ENCODE measurements at regions not wholly inside any gene's neighbourhood (a gene's known extent, or its start where the extent isn't known, plus 50 kb on each side); places are given as distances from the start of the nearest gene placed in this dataset.

DNA sequence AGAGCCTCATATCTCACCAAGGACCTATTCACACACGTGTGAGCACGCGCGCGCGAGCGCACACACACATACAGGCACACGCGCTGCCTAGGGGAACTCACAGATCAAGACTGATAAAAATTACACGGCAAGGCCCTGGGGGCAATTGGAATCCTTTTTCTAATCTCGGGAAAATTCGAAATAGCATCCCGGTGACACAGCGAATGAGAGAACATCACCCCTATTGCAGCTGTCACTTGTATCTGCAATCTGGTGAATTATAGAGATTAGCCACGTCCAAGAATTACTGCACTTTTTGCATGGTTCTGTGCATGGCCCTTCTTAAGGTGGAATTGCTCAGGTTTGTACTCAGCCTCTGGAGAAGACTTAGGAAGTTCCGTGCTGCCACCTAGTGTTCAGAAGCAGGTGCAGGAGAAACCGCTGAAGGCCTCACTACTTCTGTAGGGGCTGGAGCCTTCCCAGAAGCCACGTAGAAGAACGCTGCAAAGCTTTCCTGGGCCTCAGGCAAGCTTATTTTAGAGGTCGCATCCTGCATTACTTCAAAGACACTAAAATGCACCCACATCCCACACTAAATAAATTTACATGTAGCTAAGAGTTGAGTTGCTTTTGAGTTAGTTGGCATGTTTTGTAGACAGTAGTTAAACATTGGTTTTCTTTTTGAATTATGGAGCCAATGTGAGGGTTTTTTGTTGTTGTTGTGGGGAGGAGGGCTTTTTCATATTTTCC, 229.2 kb upstream of the CAMK1G start:
- Histone ChIP-seq H3K9me3 (no peaks in the 10 kb centered on the region), H3K4me1 (peaks cover 38% of the 10 kb centered on the region), H3K36me3 (ENCODE audit: control insufficient read depth, insufficient read depth, low read length) (no peaks in the 10 kb centered on the region), H3K27me3 (replicated peaks; ENCODE audit: control insufficient read depth, insufficient read depth, low read length) (no peaks in the 10 kb centered on the region), H3K4me3 (ENCODE audit: low read depth, low read length) (no peak overlapping the region)
- no TSS peak for BruUV-seq (replicated peaks)
- H3K9me3 Mint-ChIP-seq (ENCODE audit: unreplicated experiment): no peaks in the 10 kb centered on the region
- no peaks in the 10 kb centered on the region for H3K36me3 Mint-ChIP-seq (ENCODE audit: insufficient read depth, unreplicated experiment)
- H3K4me3 Mint-ChIP-seq (ENCODE audit: unreplicated experiment): no peak overlapping the region
- DNase-seq: peak; percentile 80 to 84
- CTCF ChIA-PET: interaction anchor here (0.9 to 2.4 kb wide), 5 partner anchors 9 to 212 kb away, joined by 3 to 5 read pairs (median 4); no protein-coding TSS in a partner anchor
- TF ChIP-seq, protein P1, sequence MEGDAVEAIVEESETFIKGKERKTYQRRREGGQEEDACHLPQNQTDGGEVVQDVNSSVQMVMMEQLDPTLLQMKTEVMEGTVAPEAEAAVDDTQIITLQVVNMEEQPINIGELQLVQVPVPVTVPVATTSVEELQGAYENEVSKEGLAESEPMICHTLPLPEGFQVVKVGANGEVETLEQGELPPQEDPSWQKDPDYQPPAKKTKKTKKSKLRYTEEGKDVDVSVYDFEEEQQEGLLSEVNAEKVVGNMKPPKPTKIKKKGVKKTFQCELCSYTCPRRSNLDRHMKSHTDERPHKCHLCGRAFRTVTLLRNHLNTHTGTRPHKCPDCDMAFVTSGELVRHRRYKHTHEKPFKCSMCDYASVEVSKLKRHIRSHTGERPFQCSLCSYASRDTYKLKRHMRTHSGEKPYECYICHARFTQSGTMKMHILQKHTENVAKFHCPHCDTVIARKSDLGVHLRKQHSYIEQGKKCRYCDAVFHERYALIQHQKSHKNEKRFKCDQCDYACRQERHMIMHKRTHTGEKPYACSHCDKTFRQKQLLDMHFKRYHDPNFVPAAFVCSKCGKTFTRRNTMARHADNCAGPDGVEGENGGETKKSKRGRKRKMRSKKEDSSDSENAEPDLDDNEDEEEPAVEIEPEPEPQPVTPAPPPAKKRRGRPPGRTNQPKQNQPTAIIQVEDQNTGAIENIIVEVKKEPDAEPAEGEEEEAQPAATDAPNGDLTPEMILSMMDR (IDR thresholded peaks at IDR 0.05; ENCODE audit: insufficient read depth in 1 of 2, low read depth in 1 of 2, low read length in 1 of 2, severe bottlenecking in 1 of 2, unreplicated experiment in 1 of 2): peak; percentile 82 to 90
- H3K27ac Mint-ChIP-seq (ENCODE audit: unreplicated experiment): no peak overlapping the region
- intact Hi-C loops (cut with micrococcal nuclease; ENCODE audit: unreplicated experiment): loop anchor here (1.0 to 10.0 kb wide), 8 partner anchors 43 to 699 kb away; no protein-coding TSS in a partner anchor
- peaks cover 23% of the 10 kb centered on the region for H3K4me1 Mint-ChIP-seq (ENCODE audit: low read depth, unreplicated experiment)
- H3K27me3 Mint-ChIP-seq (ENCODE audit: insufficient read depth, unreplicated experiment): no peaks in the 10 kb centered on the region
- POLR2A ChIA-PET: no interaction called here

DNA sequence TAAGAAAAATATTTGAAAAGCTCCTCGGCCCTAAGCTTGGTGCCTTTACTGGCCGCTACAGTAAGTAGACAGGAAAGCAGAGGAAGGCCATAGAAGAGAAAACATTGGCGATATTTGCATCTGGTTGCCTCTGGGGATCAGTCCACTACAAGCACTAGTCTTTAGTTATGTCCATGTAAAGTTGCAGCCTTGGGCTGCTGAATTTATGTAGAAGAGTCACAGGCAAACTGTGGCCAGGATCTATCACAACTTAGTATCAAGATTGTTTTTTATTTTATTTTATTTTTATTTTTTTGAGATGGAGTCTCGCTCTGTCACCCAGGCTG, 228.7 kb upstream of the CAMK1G start:
- intact Hi-C loops (cut with micrococcal nuclease; ENCODE audit: unreplicated experiment): loop anchor here (1.0 to 10.0 kb wide), 8 partner anchors 42 to 700 kb away; no protein-coding TSS in a partner anchor
- Histone ChIP-seq H3K4me1 (peaks cover 32% of the 10 kb centered on the region), H3K9me3 (no peaks in the 10 kb centered on the region), H3K27me3 (replicated peaks; ENCODE audit: control insufficient read depth, insufficient read depth, low read length) (no peaks in the 10 kb centered on the region), H3K4me3 (ENCODE audit: low read depth, low read length) (no peak overlapping the region), H3K36me3 (ENCODE audit: control insufficient read depth, insufficient read depth, low read length) (no peaks in the 10 kb centered on the region)
- TF ChIP-seq, protein P1 (IDR thresholded peaks at IDR 0.05; ENCODE audit: insufficient read depth in 1 of 2, low read depth in 1 of 2, low read length in 1 of 2, severe bottlenecking in 1 of 2, unreplicated experiment in 1 of 2): no peak
- Mint-ChIP-seq H3K4me3 (ENCODE audit: unreplicated experiment) (no peak overlapping the region), H3K9me3 (ENCODE audit: unreplicated experiment) (no peaks in the 10 kb centered on the region), H3K27me3 (ENCODE audit: insufficient read depth, unreplicated experiment) (no peaks in the 10 kb centered on the region), H3K27ac (ENCODE audit: unreplicated experiment) (no peak overlapping the region), H3K36me3 (ENCODE audit: insufficient read depth, unreplicated experiment) (no peaks in the 10 kb centered on the region), H3K4me1 (ENCODE audit: low read depth, unreplicated experiment) (peaks cover 21% of the 10 kb centered on the region)
- ChIA-PET POLR2A (no interaction called here), CTCF (interaction anchor here (0.9 to 2.4 kb wide), 5 partner anchors 8 to 211 kb away, joined by 3 to 5 read pairs (median 4); no protein-coding TSS in a partner anchor)
- no TSS peak for BruUV-seq (replicated peaks)
- no peak for DNase-seq

DNA sequence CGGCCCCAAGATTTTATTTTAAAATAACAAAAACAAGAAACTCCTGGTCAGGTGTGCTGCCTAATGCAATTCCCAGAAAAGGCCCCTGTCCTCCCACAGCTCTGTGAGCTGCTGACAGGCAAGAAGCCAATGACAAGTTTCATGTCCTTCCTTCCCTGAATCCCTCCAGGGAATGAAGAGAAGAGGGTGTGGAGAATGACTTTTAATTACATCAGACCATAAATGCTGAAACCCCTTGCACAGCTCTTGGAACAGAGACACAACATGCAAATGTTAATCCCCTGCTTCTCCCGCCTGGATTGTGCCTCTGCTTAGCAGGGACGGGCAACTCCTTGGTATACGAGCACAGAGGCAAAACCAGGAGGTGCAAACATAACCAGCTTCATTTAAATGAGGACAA, 228.1 kb upstream of the CAMK1G start:
- Histone ChIP-seq H3K27me3 (replicated peaks; ENCODE audit: control insufficient read depth, insufficient read depth, low read length) (no peaks in the 10 kb centered on the region), H3K36me3 (ENCODE audit: control insufficient read depth, insufficient read depth, low read length) (no peaks in the 10 kb centered on the region), H3K4me1 (peaks cover 29% of the 10 kb centered on the region), H3K4me3 (ENCODE audit: low read depth, low read length) (no peak overlapping the region), H3K9me3 (no peaks in the 10 kb centered on the region)
- ChIA-PET POLR2A (no interaction called here), CTCF (interaction anchor here (1.2 kb wide), 1 partner anchor 211 kb away, joined by 3 read pairs; no protein-coding TSS in a partner anchor)
- no peak for DNase-seq
- peaks cover 18% of the 10 kb centered on the region for H3K4me1 Mint-ChIP-seq (ENCODE audit: low read depth, unreplicated experiment)
- no peaks in the 10 kb centered on the region for H3K36me3 Mint-ChIP-seq (ENCODE audit: insufficient read depth, unreplicated experiment)
- H3K4me3 Mint-ChIP-seq (ENCODE audit: unreplicated experiment): no peak overlapping the region
- TF ChIP-seq, protein P1 (IDR thresholded peaks at IDR 0.05; ENCODE audit: insufficient read depth in 1 of 2, low read depth in 1 of 2, low read length in 1 of 2, severe bottlenecking in 1 of 2, unreplicated experiment in 1 of 2): no peak
- no peaks in the 10 kb centered on the region for H3K27me3 Mint-ChIP-seq (ENCODE audit: insufficient read depth, unreplicated experiment)
- intact Hi-C loops (cut with micrococcal nuclease; ENCODE audit: unreplicated experiment): loop anchor here (10.0 kb wide), 3 partner anchors 139 to 701 kb away; no protein-coding TSS in a partner anchor
- H3K27ac Mint-ChIP-seq (ENCODE audit: unreplicated experiment): no peak overlapping the region
- no TSS peak for BruUV-seq (replicated peaks)
- H3K9me3 Mint-ChIP-seq (ENCODE audit: unreplicated experiment): no peaks in the 10 kb centered on the region

Data from Caco-2 (cell line).